Mesenchymal stem cell (in vitro differentiated cells and primary cell): ENCODE measurements at regions not wholly inside any gene's neighbourhood (a gene's known extent, or its start where the extent isn't known, plus 50 kb on each side); places are given as distances from the start of the nearest gene placed in this dataset.

ENCODE experiments used
- DNase-seq: peaks from one replicate; pipeline ENCODE4 v3.0.0-alpha.2; 2013
- H2AFZ ChIP-seq: one replicate; pipeline ENCODE4 v1.6.1; 2013; ENCODE audit warnings: low read depth, mild to moderate bottlenecking, control low read depth, inconsistent platforms, low read length, moderate library complexity
- H2AK5ac ChIP-seq: 2 replicates; pipeline ENCODE4 v1.6.1; 2013; ENCODE audit warnings: low read length, moderate library complexity, mild to moderate bottlenecking, inconsistent platforms; ENCODE audit not compliant: severe bottlenecking
- H2BK120ac ChIP-seq: one replicate; pipeline ENCODE4 v1.6.1; 2013; ENCODE audit warnings: low read depth, mild to moderate bottlenecking, inconsistent platforms, low read length, moderate library complexity
- H2BK12ac ChIP-seq, 2 experiments: one replicate each; pipeline ENCODE4 v1.6.1; 2013; ENCODE audit warnings: inconsistent platforms in 2 of 2, low read length in 2 of 2, mild to moderate bottlenecking in 2 of 2, moderate library complexity in 2 of 2, control low read depth in 1 of 2
- H2BK15ac ChIP-seq: one replicate; pipeline ENCODE4 v1.6.1; 2013; ENCODE audit warnings: mild to moderate bottlenecking, low read depth, inconsistent platforms; ENCODE audit not compliant: poor library complexity, severe bottlenecking
- H2BK5ac ChIP-seq: 2 replicates; pipeline ENCODE4 v1.6.1; 2013; ENCODE audit warnings: low read depth, mild to moderate bottlenecking, low read length, control low read depth, inconsistent platforms; ENCODE audit not compliant: poor library complexity, severe bottlenecking
- H3K14ac ChIP-seq, 2 experiments: one replicate each; pipeline ENCODE4 v1.6.1; 2013; ENCODE audit warnings: inconsistent platforms in 2 of 2, low read length in 2 of 2, control low read depth in 1 of 2, mild to moderate bottlenecking in 1 of 2, moderate library complexity in 1 of 2
- H3K18ac ChIP-seq, 2 experiments: one replicate each; pipeline ENCODE4 v1.6.1; 2013; ENCODE audit warnings: inconsistent platforms in 2 of 2, low read length in 2 of 2, control low read depth in 1 of 2, low read depth in 1 of 2, mild to moderate bottlenecking in 1 of 2
- H3K23ac ChIP-seq, 2 experiments: one replicate each; pipeline ENCODE4 v1.6.1; 2013; ENCODE audit warnings: inconsistent platforms in 2 of 2, low read length in 2 of 2, mild to moderate bottlenecking in 2 of 2, moderate library complexity in 2 of 2, control low read depth in 1 of 2
- H3K27ac ChIP-seq: 2 replicates; pipeline ENCODE4 v1.5.1; 2013; ENCODE audit warnings: mild to moderate bottlenecking, moderate library complexity, low read length, control low read depth, inconsistent platforms; ENCODE audit not compliant: poor library complexity, severe bottlenecking
- H3K27me3 ChIP-seq, 2 experiments: 2 replicates each; pipeline versions ENCODE4 v1.6.1 to v1.7.0; 2013; ENCODE audit warnings: low read length in 2 of 2, mild to moderate bottlenecking in 2 of 2, moderate library complexity in 2 of 2, control low read depth in 1 of 2, inconsistent platforms in 1 of 2; ENCODE audit not compliant: control insufficient read depth in 1 of 2, insufficient read depth in 1 of 2
- H3K36me3 ChIP-seq, 2 experiments: 2 replicates each; pipeline versions ENCODE4 v1.6.1 to v1.7.0; 2013; ENCODE audit warnings: low read length in 2 of 2, control low read depth in 1 of 2, inconsistent platforms in 1 of 2, low read depth in 1 of 2, mild to moderate bottlenecking in 1 of 2; ENCODE audit not compliant: insufficient read depth in 2 of 2, control insufficient read depth in 1 of 2
- H3K4ac ChIP-seq, 2 experiments: one replicate each; pipeline ENCODE4 v1.6.1; 2013; ENCODE audit warnings: inconsistent platforms in 2 of 2, low read length in 2 of 2, mild to moderate bottlenecking in 2 of 2, moderate library complexity in 2 of 2, control low read depth in 1 of 2, low read depth in 1 of 2
- H3K4me1 ChIP-seq: 2 replicates; pipeline ENCODE4 v1.6.1; 2013; ENCODE audit warnings: low read depth, low read length, control low read depth; ENCODE audit not compliant: control insufficient read depth, insufficient read depth
- H3K4me2 ChIP-seq: 2 replicates; pipeline ENCODE4 v1.6.1; 2013; ENCODE audit warnings: low read length, mild to moderate bottlenecking, inconsistent platforms; ENCODE audit not compliant: poor library complexity, severe bottlenecking
- H3K4me3 ChIP-seq, 2 experiments: 2 replicates each; pipeline versions ENCODE4 v1.5.1 to v1.7.0; 2013; ENCODE audit warnings: low read length in 2 of 2, mild to moderate bottlenecking in 2 of 2, control low read depth in 1 of 2, low read depth in 1 of 2; ENCODE audit not compliant: insufficient read depth in 1 of 2
- H3K79me1 ChIP-seq: replicated peaks from 2 replicates; pipeline ENCODE4 v1.6.1; 2013; ENCODE audit warnings: mild to moderate bottlenecking, control low read depth, low read length, inconsistent platforms; ENCODE audit not compliant: poor library complexity, severe bottlenecking
- H3K9ac ChIP-seq: 2 replicates; pipeline ENCODE4 v1.7.0; 2013; ENCODE audit warnings: mild to moderate bottlenecking, low read length, moderate library complexity
- H3K9me3 ChIP-seq: 2 replicates; pipeline ENCODE4 v1.7.0; 2013; ENCODE audit warnings: mild to moderate bottlenecking, low read length; ENCODE audit not compliant: control insufficient read depth
- H4K8ac ChIP-seq: one replicate; pipeline ENCODE4 v1.6.1; 2013; ENCODE audit warnings: inconsistent platforms, mild to moderate bottlenecking, low read length, moderate library complexity
- H4K91ac ChIP-seq: one replicate; pipeline ENCODE4 v1.6.1; 2013; ENCODE audit warnings: mild to moderate bottlenecking, low read length, inconsistent platforms
- WGBS: methylation state at CpG from one replicate; pipeline ENCODE4 v1.1.7; 2013; ENCODE audit warnings: mixed read lengths; 5-methylcytosine and 5-hydroxymethylcytosine counted together

GRCh38 chr2:217249121-217250012, 389.5 kb upstream of the TNP1 start:
- H2BK120ac ChIP-seq: no peak overlapping the region
- no peaks in the 10 kb centered on the region for H3K79me1 ChIP-seq
- H4K8ac ChIP-seq: peak overlapping the region; percentile 37
- no peak overlapping the region for H3K9ac ChIP-seq
- DNase-seq: peak; percentile 68
- no peak overlapping the region for H2BK15ac ChIP-seq
- H3K4me1 ChIP-seq: peaks cover 3% of the 10 kb centered on the region
- H3K27ac ChIP-seq: no peak overlapping the region
- H3K4me2 ChIP-seq: no peak overlapping the region
- H2BK12ac ChIP-seq: peak overlapping the region; percentile 50 to 64
- H3K14ac ChIP-seq: no peak overlapping the region
- no peak overlapping the region for H2BK5ac ChIP-seq
- no peak overlapping the region for H4K91ac ChIP-seq
- no peak overlapping the region for H3K23ac ChIP-seq
- no peaks in the 10 kb centered on the region for H3K36me3 ChIP-seq
- no peaks in the 10 kb centered on the region for H3K27me3 ChIP-seq
- H3K4ac ChIP-seq: no peak overlapping the region
- 23% methylated on average over 6 of the region's 8 CpGs for WGBS
- H3K9me3 ChIP-seq: no peaks in the 10 kb centered on the region
- H3K18ac ChIP-seq: peak overlapping the region; percentile 41 to 48
- no peak overlapping the region for H2AK5ac ChIP-seq
- H3K4me3 ChIP-seq: no peak overlapping the region
- H2AFZ ChIP-seq: no peak overlapping the region

- DNase-seq: peak; percentile 53
- Histone ChIP-seq H3K9ac (peak overlapping the region; percentile 27), H3K9me3 (no peaks in the 10 kb centered on the region), H3K36me3 (no peaks in the 10 kb centered on the region), H3K23ac (no peak overlapping the region), H3K27me3 (no peaks in the 10 kb centered on the region), H3K27ac (no peak overlapping the region), H2BK15ac (peak overlapping the region; percentile 17), H3K4me1 (peaks cover 3% of the 10 kb centered on the region), H3K79me1 (no peaks in the 10 kb centered on the region), H2BK12ac (peak overlapping the region; percentile 1 to 87), H3K4me2 (no peak overlapping the region), H4K91ac (peak overlapping the region; percentile 43), H3K18ac (peak overlapping the region; percentile 11 to 48), H2AK5ac (no peak overlapping the region), H3K4ac (peak overlapping the region in 1 of 2 experiments; percentile 5), H4K8ac (peak overlapping the region; percentile 5), H2BK120ac (no peak overlapping the region), H3K4me3 (no peak overlapping the region), H2BK5ac (no peak overlapping the region), H3K14ac (no peak overlapping the region), H2AFZ (no peak overlapping the region)
- 63% methylated on average over 8 of the region's 9 CpGs for WGBS
Measured at GRCh38 chr2:217248312-217248935, 388.6 kb upstream of the TNP1 start.

- H2BK5ac ChIP-seq: no peak overlapping the region
- no peak overlapping the region for H2AK5ac ChIP-seq
- no peak overlapping the region for H4K91ac ChIP-seq
- H2AFZ ChIP-seq: no peak overlapping the region
- H3K9me3 ChIP-seq: no peaks in the 10 kb centered on the region
- H3K4me3 ChIP-seq: no peak overlapping the region
- no peak overlapping the region for H2BK120ac ChIP-seq
- peaks cover 3% of the 10 kb centered on the region for H3K4me1 ChIP-seq
- H3K36me3 ChIP-seq: no peaks in the 10 kb centered on the region
- no peak overlapping the region for H3K27ac ChIP-seq
- DNase-seq: no peak
- no peak overlapping the region for H3K9ac ChIP-seq
- H3K18ac ChIP-seq: peak overlapping the region; percentile 12 to 74
- no peak overlapping the region for H3K14ac ChIP-seq
- 79% methylated on average over 8 of the region's 8 CpGs for WGBS
- peak overlapping the region; percentile 59 to 62 for H2BK12ac ChIP-seq
- no peak overlapping the region for H3K4me2 ChIP-seq
- peak overlapping the region; percentile 50 for H4K8ac ChIP-seq
- H2BK15ac ChIP-seq: no peak overlapping the region
- no peaks in the 10 kb centered on the region for H3K79me1 ChIP-seq
- H3K23ac ChIP-seq: no peak overlapping the region
- peak overlapping the region in 1 of 2 experiments; percentile 1 for H3K4ac ChIP-seq
- no peaks in the 10 kb centered on the region for H3K27me3 ChIP-seq
Measured at GRCh38 chr2:217247476-217247875, 387.6 kb upstream of the TNP1 start.

- H3K18ac ChIP-seq: peak overlapping the region; percentile 3 to 50
Measured at GRCh38 chr2:217246108-217246507, 386.2 kb upstream of the TNP1 start.

More at GRCh38 chr2:217246108-217246507, 386.2 kb upstream of the TNP1 start:
- Histone ChIP-seq H2AK5ac (no peak overlapping the region), H3K27me3 (no peaks in the 10 kb centered on the region), H3K4ac (no peak overlapping the region), H3K4me3 (no peak overlapping the region), H2BK12ac (peak overlapping the region in 1 of 2 experiments; percentile 51), H4K91ac (no peak overlapping the region), H2BK5ac (no peak overlapping the region), H2BK120ac (no peak overlapping the region), H4K8ac (no peak overlapping the region), H3K4me1 (peaks cover 3% of the 10 kb centered on the region), H2AFZ (no peak overlapping the region), H3K36me3 (no peaks in the 10 kb centered on the region), H3K9ac (no peak overlapping the region), H3K9me3 (no peaks in the 10 kb centered on the region), H2BK15ac (no peak overlapping the region), H3K27ac (no peak overlapping the region), H3K23ac (no peak overlapping the region), H3K4me2 (no peak overlapping the region), H3K79me1 (no peaks in the 10 kb centered on the region), H3K14ac (no peak overlapping the region)
- WGBS: 100% methylated on average over 2 of the region's 6 CpGs
- DNase-seq: no peak
